ENCODE measurements at regions not wholly inside any gene's neighbourhood (a gene's known extent, or its start where the extent isn't known, plus 50 kb on each side); places are given as distances from the start of the nearest gene placed in this dataset.

DNA sequence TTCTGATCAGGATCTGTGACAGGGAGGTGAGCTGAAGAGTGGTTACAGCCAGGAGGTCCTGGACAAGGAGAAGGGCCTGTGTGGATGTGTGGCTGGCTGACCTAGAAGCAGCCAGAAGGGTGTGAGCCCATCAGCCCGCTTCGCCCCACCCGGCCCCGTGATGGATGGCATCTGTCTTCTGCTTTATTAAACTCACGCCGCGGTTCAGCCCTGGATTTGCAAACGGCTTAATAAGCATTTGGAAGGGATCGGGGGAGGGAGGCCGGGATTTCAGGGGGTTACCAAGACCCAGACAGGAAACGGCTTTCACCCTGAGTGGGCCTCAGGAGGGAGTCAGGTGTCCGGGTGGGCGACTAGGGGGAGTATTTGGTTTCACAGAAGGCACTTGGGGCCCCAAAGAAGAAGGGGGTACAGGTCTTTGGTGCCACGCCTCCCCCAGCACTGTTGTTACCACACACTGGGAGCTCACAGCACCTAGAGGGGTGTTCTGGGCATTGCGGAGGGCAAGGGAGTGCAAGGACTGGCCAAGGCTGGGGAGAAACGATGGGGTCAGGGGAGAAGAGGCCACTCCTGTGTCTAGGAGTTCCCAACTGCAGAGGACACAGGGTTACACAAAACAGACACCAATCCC, 53.8 kb upstream of the FOXP4 start:
- Histone ChIP-seq H3K27ac (ENCODE audit: low read depth in 1 of 3, low read length in 2 of 3) (no peak overlapping the region), H3K4me1 (ENCODE audit: control insufficient read depth in 3 of 3, insufficient read depth in 2 of 3, low read depth in 1 of 3, low read length in 2 of 3) (peaks cover 0 to 33% (median 0%) of the 10 kb centered on the region in 3 donors), H3K9me3 (ENCODE audit: control insufficient read depth in 2 of 2, insufficient read depth in 1 of 2, low read depth in 1 of 2, low read length in 1 of 2) (no peaks in the 10 kb centered on the region), H3K27me3 (ENCODE audit: control insufficient read depth in 3 of 3, insufficient read depth in 3 of 3, low read length in 3 of 3) (peaks cover 0 to 4% (median 2%) of the 10 kb centered on the region in 3 donors), H3K4me3 (ENCODE audit: low read depth in 1 of 3, low read length in 3 of 3) (no peak overlapping the region), H3K36me3 (ENCODE audit: control insufficient read depth in 3 of 3, insufficient read depth in 2 of 3, low read depth in 1 of 3, low read length in 3 of 3) (no peaks in the 10 kb centered on the region)
- no peak for DNase-seq
- no peak for FAIRE-seq
- WGBS, 3 donors = 56 to 75% (median 66%) methylated on average over 14 to 16 of the region's 16 CpGs

DNA sequence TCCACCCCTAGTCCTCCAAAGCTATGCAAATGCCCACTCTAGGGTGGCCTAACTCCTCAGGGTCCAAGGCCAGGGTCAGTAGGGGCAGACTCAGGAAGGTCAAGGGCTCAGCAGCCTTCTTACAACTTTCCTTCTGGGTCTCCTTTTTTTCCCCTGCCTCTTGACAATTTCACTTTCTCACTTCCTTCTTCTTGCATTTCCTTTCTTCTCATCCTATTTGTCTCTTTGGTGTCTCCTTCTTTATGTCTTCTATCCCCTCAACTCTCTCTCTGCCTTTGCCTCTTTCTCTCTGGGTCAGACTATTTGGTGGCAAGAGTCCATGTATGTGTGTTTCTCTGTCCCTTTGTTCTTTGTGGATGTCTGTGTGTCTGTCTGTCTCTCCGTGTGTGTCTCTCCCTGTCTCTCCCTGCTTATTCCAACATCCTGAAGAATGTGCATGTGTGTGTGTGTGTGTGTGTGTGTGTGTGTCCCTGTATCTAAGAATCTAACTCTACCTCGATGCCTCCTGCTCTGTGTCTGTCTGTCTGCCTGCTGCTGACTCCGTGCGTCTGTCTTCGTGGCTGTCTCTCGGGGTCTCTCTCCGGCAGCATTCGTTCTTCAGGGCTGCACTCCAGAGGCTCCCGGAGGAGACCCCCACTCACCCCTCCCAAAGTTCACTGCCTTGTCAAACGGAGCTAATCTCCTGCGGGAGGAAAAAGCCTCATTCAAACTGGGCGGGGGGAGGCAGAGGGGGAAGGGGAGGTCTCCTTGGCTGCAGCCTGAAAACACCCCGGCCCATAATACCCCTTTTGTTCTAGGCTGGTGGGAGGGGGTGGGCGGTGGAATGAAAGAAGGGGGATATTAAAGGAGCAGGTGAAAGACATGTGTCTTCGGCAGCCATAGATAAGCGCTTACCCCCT, 51.7 kb upstream of the FOXP4 start:
- DNase-seq = peak in 1 of 2 donors; percentile 33
- Histone ChIP-seq H3K4me3 (ENCODE audit: low read depth in 1 of 3, low read length in 3 of 3) (no peak overlapping the region), H3K4me1 (ENCODE audit: control insufficient read depth in 3 of 3, insufficient read depth in 2 of 3, low read depth in 1 of 3, low read length in 2 of 3) (peaks cover 0 to 23% (median 0%) of the 10 kb centered on the region in 3 donors), H3K27ac (ENCODE audit: low read depth in 1 of 3, low read length in 2 of 3) (no peak overlapping the region), H3K36me3 (ENCODE audit: control insufficient read depth in 3 of 3, insufficient read depth in 2 of 3, low read depth in 1 of 3, low read length in 3 of 3) (no peaks in the 10 kb centered on the region), H3K9me3 (ENCODE audit: control insufficient read depth in 2 of 2, insufficient read depth in 1 of 2, low read depth in 1 of 2, low read length in 1 of 2) (no peaks in the 10 kb centered on the region), H3K27me3 (ENCODE audit: control insufficient read depth in 3 of 3, insufficient read depth in 3 of 3, low read length in 3 of 3) (peaks cover 0 to 4% (median 2%) of the 10 kb centered on the region in 3 donors)
- 62 to 78% (median 75%) methylated on average over 16 of the region's 16 CpGs for WGBS, 3 donors
- no peak for FAIRE-seq
